COLO829 (cell line): ENCODE measurements at regions not wholly inside any gene's neighbourhood (a gene's known extent, or its start where the extent isn't known, plus 50 kb on each side); places are given as distances from the start of the nearest gene placed in this dataset.
A peak's percentile ranks its signal among the peaks of the same experiment; 100 is the strongest.
"Not testable (repeated sequence)": the region's sequence is repeated elsewhere in the genome, so short reads cannot be mapped to it uniquely, and the experiment has no call there.

ENCODE experiments used
- DNase-seq: peaks from one replicate; pipeline ENCODE4 v3.0.0; 2012; ENCODE audit warnings: low spot score

GRCh38 chr13:95388420-95389079 lies 87.3 kb upstream of the ABCC4 start:
- DNase-seq: no peak

GRCh38 chr13:95391362-95391761 lies 90.1 kb upstream of the ABCC4 start:
- DNase-seq: no peak

- DNase-seq: no peak
These were observed 90.5 kb upstream of the ABCC4 start for GRCh38 chr13:95391785-95392184.

GRCh38 chr13:95392597-95392996 lies 91.3 kb upstream of the ABCC4 start:
- no peak for DNase-seq

GRCh38 chr13:95403349-95404140 lies 102.3 kb upstream of the ABCC4 start:
- DNase-seq: no peak

- peak; percentile 89 for DNase-seq
These were observed 103.1 kb upstream of the ABCC4 start for GRCh38 chr13:95404141-95404882.

- no peak for DNase-seq
These were observed 104.9 kb upstream of the ABCC4 start for GRCh38 chr13:95406176-95406575.

- no peak for DNase-seq
These were observed 110.3 kb upstream of the ABCC4 start for GRCh38 chr13:95411428-95412040.

GRCh38 chr13:95418946-95419345 lies 117.7 kb upstream of the ABCC4 start:
- no peak for DNase-seq

- no peak for DNase-seq
These were observed 119.2 kb upstream of the ABCC4 start for GRCh38 chr13:95420501-95420900.

GRCh38 chr13:95426631-95427030 lies 125.4 kb upstream of the ABCC4 start:
- no peak for DNase-seq

GRCh38 chr13:95430525-95430924 lies 122.0 kb upstream of the CLDN10 start:
- DNase-seq: not testable (repeated sequence)

- DNase-seq: no peak
These were observed 120.4 kb upstream of the CLDN10 start for GRCh38 chr13:95432141-95432540.

- DNase-seq: no peak
These were observed 119.0 kb upstream of the CLDN10 start for GRCh38 chr13:95433537-95433936.

GRCh38 chr13:95434111-95434510 lies 118.4 kb upstream of the CLDN10 start:
- DNase-seq: no peak

GRCh38 chr13:95437561-95437960 lies 115.0 kb upstream of the CLDN10 start:
- DNase-seq: no peak

GRCh38 chr13:95438297-95438696 lies 114.2 kb upstream of the CLDN10 start:
- no peak for DNase-seq

GRCh38 chr13:95440441-95441088 lies 112.0 kb upstream of the CLDN10 start:
- no peak for DNase-seq

- no peak for DNase-seq
These were observed 111.2 kb upstream of the CLDN10 start for GRCh38 chr13:95441326-95441725.

GRCh38 chr13:95444006-95444730 lies 108.4 kb upstream of the CLDN10 start:
- DNase-seq: no peak

- DNase-seq: no peak
These were observed 107.4 kb upstream of the CLDN10 start for GRCh38 chr13:95445131-95445530.
